RPMI7951 (cell line): ENCODE measurements at regions not wholly inside any gene's neighbourhood (a gene's known extent, or its start where the extent isn't known, plus 50 kb on each side); places are given as distances from the start of the nearest gene placed in this dataset.
A peak's percentile ranks its signal among the peaks of the same experiment; 100 is the strongest.

ENCODE experiments used
- DNase-seq: peaks from one replicate; pipeline ENCODE4 v3.0.0-alpha.2; 2012; ENCODE audit warnings: low read depth

- no peak for DNase-seq
These were observed 526.4 kb upstream of the SPHKAP start for GRCh38 chr2:228707846-228708245.

GRCh38 chr2:228705318-228705717, 523.8 kb upstream of the SPHKAP start:
- DNase-seq: no peak

DNA sequence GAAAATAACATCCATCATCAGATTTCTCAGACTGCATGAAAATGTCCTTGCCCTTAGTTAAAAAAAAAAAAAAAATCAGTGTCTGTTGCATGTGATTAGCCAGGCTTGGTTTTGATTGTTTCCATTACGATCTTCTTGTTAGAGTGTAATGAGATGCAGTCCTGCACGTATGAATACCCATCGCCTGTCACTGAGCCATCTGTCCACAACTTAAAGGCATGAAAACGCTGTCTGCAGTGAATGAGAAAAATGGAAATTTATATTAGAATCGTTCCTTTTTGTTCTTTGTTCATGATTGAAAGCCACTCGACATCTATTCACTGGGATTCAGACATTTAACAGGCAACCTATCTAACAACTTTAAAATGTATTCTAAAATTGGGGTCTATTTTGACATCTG, 521.7 kb upstream of the SPHKAP start:
- DNase-seq: peak; percentile 29

- DNase-seq: no peak
These were observed 520.0 kb upstream of the SPHKAP start for GRCh38 chr2:228701506-228701905.

- DNase-seq: peak; percentile 88
These were observed 519.2 kb upstream of the SPHKAP start for GRCh38 chr2:228700638-228701037.

- DNase-seq: peak; percentile 67
These were observed 518.4 kb upstream of the SPHKAP start for GRCh38 chr2:228699888-228700287.

- peak; percentile 50 for DNase-seq
These were observed 517.9 kb upstream of the SPHKAP start for GRCh38 chr2:228699400-228699799.

DNA sequence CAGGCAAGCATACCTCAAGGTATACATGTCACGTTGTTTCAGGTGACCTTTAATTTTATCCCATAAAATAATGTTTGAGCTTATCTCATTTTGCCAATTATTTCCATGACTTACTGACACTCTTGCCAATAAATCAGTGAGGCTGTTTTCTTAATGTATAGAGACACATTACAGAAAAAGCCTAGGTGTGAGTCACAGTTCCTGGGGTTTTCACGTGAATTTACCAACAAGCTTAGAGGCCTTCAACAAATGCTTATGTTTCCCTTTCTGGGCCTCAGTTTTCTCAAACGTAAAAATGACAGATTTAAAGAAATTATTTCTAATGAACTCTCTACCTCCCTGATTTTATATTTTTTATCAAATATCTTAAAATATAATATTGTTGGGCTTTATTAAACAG, 517.5 kb upstream of the SPHKAP start:
- no peak for DNase-seq

GRCh38 chr2:228697456-228697855, 516.0 kb upstream of the SPHKAP start:
- DNase-seq: no peak

DNA sequence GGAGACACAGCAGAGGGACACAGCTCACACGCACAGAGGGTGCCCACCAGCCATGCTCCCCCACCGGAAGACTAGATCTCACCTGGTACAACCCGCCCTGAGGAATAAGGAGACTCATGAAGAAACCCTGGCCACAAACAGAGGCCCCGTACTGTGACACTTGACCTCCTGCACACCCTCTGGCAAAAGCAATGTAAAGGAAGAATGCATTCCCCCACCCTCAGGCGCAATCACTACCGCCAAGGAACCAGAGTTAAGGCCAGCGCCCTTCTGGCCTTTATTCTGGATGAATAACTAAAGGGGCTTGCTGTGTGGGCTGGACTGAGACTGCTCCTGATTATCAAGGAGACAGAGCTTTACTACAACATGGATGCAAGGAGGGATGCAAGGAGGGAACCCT, 509.2 kb upstream of the SPHKAP start:
- no peak for DNase-seq

DNA sequence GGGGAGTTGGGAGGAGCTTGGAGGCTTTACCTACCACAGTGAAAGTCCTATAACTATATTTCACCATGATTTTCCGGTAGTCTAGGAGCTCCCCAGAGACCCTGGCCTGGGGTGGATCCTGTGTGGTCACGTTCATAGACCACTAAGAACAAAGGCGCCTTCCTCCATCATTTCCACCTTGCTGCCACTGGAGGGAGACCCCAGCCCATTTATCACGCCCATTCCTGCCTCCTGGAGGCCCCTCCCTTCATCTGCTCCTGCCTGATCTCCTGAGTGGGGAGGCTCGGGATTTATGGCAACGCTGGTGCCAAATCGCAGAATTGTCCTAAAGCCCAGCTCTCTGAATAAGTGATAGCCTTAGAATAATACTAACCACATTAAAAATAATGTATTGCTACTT, 507.6 kb upstream of the SPHKAP start:
- peak; percentile 43 for DNase-seq

- peak; percentile 37 for DNase-seq
These were observed 506.6 kb upstream of the SPHKAP start for GRCh38 chr2:228688007-228688645.

- no peak for DNase-seq
These were observed 500.5 kb upstream of the SPHKAP start for GRCh38 chr2:228681979-228682378.

- peak; percentile 70 for DNase-seq
These were observed 499.9 kb upstream of the SPHKAP start for GRCh38 chr2:228681426-228681825.

- no peak for DNase-seq
These were observed 496.6 kb upstream of the SPHKAP start for GRCh38 chr2:228678110-228678509.

DNA sequence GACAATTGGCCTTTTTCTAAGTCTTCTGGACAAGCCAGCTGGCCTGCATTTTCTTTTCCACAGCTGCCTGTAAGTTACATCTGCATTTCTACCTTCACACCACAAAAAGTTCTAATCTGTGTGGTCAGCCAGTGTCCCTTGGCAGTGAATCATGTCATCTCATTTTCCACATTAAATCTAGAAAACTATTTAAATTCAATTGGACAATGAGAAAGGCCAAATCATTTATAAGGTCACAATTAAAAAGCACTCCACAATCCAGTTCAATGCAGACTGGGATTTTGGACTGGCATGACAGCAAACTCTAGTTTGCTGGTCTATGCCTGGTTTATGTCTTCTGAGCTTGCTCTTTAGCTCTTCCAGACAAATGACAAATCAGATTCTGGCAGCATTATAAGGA, 494.2 kb upstream of the SPHKAP start:
- DNase-seq: no peak

- DNase-seq: peak; percentile 63
These were observed 493.6 kb upstream of the SPHKAP start for GRCh38 chr2:228675091-228675490.

- DNase-seq: no peak
These were observed 492.5 kb upstream of the SPHKAP start for GRCh38 chr2:228673876-228674554.

- DNase-seq: no peak
These were observed 488.2 kb upstream of the SPHKAP start for GRCh38 chr2:228669690-228670089.

GRCh38 chr2:228665232-228665631, 483.7 kb upstream of the SPHKAP start:
- DNase-seq: no peak

- peak; percentile 81 for DNase-seq
These were observed 477.5 kb upstream of the SPHKAP start for GRCh38 chr2:228658998-228659397.

DNA sequence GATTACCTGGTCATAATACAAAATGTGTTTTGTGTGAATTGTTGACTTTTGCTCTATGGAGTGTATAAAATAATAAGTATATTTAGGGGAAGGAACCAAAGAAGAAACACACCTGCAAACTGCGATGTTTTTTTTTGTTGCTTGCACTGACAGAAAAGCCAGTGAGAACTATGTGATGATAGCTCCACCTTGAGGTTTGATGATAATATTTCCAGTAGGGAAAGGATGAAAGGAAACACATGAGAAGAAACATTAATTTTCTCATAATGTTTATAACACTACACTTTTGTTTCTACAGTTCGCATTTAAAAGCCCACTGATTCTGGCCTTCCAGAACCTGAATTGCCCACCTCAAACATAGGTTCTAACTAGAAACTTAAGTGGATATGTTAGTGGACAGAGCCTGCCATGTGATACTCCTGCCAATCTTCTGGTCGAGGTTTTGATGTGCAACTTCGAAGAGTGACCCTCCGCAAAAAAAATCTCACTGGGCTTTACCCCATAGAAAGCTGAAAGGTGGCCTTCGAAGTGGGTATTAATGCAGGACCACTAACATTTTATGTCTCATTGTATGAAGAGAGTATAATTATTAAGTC, 476.4 kb upstream of the SPHKAP start:
- peak; percentile 49 for DNase-seq

- DNase-seq: peak; percentile 13
These were observed 473.8 kb upstream of the SPHKAP start for GRCh38 chr2:228655331-228655730.
